ENCODE measurements at regions not wholly inside any gene's neighbourhood (a gene's known extent, or its start where the extent isn't known, plus 50 kb on each side); places are given as distances from the start of the nearest gene placed in this dataset.

DNA sequence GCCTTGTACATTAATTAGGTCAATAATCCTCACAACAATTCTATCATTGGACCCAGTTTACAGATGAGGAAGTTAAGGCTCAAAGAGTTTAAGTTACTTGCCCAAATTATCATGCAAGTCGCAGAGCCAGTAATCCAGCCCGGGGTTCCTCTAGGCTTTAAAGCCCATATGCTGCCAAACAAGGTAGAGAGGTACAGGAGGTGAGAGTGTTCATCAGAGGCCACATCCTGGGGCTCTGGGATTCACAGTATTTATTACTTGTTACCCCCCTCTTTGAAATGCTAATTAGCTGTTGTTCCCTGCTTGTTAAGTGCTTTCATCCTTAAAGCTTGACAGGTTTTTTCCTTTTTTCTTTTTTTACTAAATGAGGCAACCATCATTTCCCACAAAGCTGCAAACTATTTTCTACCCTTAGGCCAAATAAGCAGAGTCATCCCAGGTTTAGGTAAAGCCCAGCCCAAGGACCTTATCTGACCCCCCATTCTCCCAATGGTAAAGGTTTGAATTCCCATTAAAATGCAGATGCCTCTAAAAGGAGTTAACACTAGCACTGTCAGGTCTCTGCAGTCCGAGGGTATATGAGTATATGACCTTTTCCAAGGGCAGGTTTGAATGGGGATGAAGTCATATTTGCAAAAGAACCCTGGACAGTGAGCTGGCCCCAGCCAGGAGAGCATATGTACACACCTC lies 150.3 kb downstream of the SOX3 start (continued):
- no peak for TF ChIP-seq ZBTB1 (CRISPR knock-in tag; IDR thresholded peaks at IDR 0.05; ENCODE audit: borderline replicate concordance, low read depth)
- TF ChIP-seq ZC3H8 (IDR thresholded peaks at IDR 0.05) = no peak

DNA sequence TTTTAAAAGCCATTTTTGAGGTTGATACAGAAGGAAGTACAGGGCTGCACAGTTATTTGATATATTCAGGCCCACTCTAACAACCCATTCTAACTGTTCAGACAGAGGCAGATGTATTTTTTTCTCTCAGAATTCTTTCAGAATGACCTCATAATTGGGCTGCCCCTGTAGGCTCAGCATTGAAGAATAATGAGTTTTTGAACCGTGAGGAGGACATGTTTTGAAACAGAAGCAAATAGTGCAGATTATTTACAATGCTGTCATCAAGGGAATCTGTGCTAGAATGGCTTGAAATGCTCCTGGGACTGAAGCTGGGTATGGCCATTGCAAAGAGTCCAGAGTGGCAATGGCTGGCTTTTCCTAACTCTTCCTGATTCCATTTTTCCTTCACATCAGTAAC lies 158.1 kb downstream of the SOX3 start:
- H3K36me3 ChIP-seq (ENCODE audit: control insufficient read depth, insufficient read depth, low read length) = no peaks in the 10 kb centered on the region
- ATAC-seq (no peak), FAIRE-seq (no peak), DNase-seq (ENCODE audit: extremely low read depth in 1 of 4, low spot score in 3 of 4) (no peak)
- H4K20me1 ChIP-seq (replicated peaks; ENCODE audit: control insufficient read depth, insufficient read depth, low read length) = no peaks in the 10 kb centered on the region
- H3K4me3 ChIP-seq = no peak overlapping the region
- in situ Hi-C loops (cut with MboI) = no loop called here
- intact Hi-C loops (cut with micrococcal nuclease) = no loop called here
- WGBS (ENCODE audit: insufficient coverage, low coverage, missing lambda C conversion rate) = 0% methylated on average over 1 of the region's 1 CpG
- no peak overlapping the region for H3K27ac ChIP-seq (ENCODE audit: extremely low read depth, low read depth, low read length)
- CTCF ChIA-PET (ENCODE audit: low intra/inter-chr PET ratio) = no interaction called here
- H2AFZ ChIP-seq (ENCODE audit: low read depth, low read length) = no peak overlapping the region
- POLR2A ChIA-PET = no interaction called here
- H3K79me2 ChIP-seq (ENCODE audit: control insufficient read depth, insufficient read depth, low read length) = no peaks in the 10 kb centered on the region
- H3K4me2 ChIP-seq (ENCODE audit: insufficient read depth, low read length) = no peak overlapping the region
- H3K9ac ChIP-seq (ENCODE audit: insufficient read depth in 1 of 2, low read depth in 2 of 2, low read length in 2 of 2) = no peak overlapping the region
- H3K9me3 ChIP-seq (replicated peaks; ENCODE audit: control insufficient read depth, insufficient read depth, low read depth, low read length) = no peaks in the 10 kb centered on the region
- H3K9me1 ChIP-seq (ENCODE audit: control insufficient read depth, insufficient read depth, low read length) = no peaks in the 10 kb centered on the region
- H3K4me1 ChIP-seq (replicated peaks in 1 of 2; ENCODE audit: control insufficient read depth in 2 of 2, insufficient read depth in 2 of 2, low read length in 2 of 2) = no peaks in the 10 kb centered on the region
- H3K27me3 ChIP-seq (ENCODE audit: control insufficient read depth in 2 of 2, insufficient read depth in 2 of 2, low read length in 2 of 2) = no peaks in the 10 kb centered on the region
- BruUV-seq (replicated peaks) = no TSS peak
- no peak for TF ChIP-seq BRD4 (IDR thresholded peaks at IDR 0.05)
- no peak for TF ChIP-seq ZNF232 (CRISPR knock-in tag; IDR thresholded peaks at IDR 0.05)
- no peak for TF ChIP-seq ZNF780A (CRISPR knock-in tag; IDR thresholded peaks at IDR 0.05)
- TF ChIP-seq, protein P1, sequence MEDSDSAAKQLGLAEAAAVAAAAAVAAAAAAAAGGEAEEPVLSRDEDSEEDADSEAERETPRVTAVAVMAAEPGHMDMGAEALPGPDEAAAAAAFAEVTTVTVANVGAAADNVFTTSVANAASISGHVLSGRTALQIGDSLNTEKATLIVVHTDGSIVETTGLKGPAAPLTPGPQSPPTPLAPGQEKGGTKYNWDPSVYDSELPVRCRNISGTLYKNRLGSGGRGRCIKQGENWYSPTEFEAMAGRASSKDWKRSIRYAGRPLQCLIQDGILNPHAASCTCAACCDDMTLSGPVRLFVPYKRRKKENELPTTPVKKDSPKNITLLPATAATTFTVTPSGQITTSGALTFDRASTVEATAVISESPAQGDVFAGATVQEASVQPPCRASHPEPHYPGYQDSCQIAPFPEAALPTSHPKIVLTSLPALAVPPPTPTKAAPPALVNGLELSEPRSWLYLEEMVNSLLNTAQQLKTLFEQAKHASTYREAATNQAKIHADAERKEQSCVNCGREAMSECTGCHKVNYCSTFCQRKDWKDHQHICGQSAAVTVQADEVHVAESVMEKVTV (CRISPR knock-in tag; IDR thresholded peaks at IDR 0.05) = no peak
- no peak for TF ChIP-seq CBX2 (IDR thresholded peaks at IDR 0.05; ENCODE audit: insufficient read depth, low read length, poor library complexity, severe bottlenecking)
- TF ChIP-seq TARDBP (IDR thresholded peaks at IDR 0.05) = no peak
- TF ChIP-seq ZNF699 (CRISPR knock-in tag; IDR thresholded peaks at IDR 0.05; ENCODE audit: insufficient replicate concordance) = no peak
- no peak for TF ChIP-seq EP400 (IDR thresholded peaks at IDR 0.05)
- TF ChIP-seq U2AF2 (optimal IDR thresholded peaks at IDR 0.05; ENCODE audit: low read depth, low read length) = no peak
- no peak for TF ChIP-seq CBX1 (IDR thresholded peaks at IDR 0.05; ENCODE audit: low read depth)
- no peak for TF ChIP-seq ZNF77 (CRISPR knock-in tag; IDR thresholded peaks at IDR 0.05)
- no peak for TF ChIP-seq ZFX (CRISPR knock-in tag; IDR thresholded peaks at IDR 0.05)
- TF ChIP-seq, protein P2, sequence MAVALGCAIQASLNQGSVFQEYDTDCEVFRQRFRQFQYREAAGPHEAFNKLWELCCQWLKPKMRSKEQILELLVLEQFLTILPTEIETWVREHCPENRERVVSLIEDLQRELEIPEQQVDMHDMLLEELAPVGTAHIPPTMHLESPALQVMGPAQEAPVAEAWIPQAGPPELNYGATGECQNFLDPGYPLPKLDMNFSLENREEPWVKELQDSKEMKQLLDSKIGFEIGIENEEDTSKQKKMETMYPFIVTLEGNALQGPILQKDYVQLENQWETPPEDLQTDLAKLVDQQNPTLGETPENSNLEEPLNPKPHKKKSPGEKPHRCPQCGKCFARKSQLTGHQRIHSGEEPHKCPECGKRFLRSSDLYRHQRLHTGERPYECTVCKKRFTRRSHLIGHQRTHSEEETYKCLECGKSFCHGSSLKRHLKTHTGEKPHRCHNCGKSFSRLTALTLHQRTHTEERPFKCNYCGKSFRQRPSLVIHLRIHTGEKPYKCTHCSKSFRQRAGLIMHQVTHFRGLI (CRISPR knock-in tag; IDR thresholded peaks at IDR 0.05) = no peak
- TF ChIP-seq PTRF (tag; IDR thresholded peaks at IDR 0.05) = no peak
- TF ChIP-seq MEF2D (tag; conservative IDR thresholded peaks at IDR 0.05; ENCODE audit: low read depth) = no peak
- no peak for TF ChIP-seq IFI16 (CRISPR knock-in tag; IDR thresholded peaks at IDR 0.05)
- TF ChIP-seq, protein P3, sequence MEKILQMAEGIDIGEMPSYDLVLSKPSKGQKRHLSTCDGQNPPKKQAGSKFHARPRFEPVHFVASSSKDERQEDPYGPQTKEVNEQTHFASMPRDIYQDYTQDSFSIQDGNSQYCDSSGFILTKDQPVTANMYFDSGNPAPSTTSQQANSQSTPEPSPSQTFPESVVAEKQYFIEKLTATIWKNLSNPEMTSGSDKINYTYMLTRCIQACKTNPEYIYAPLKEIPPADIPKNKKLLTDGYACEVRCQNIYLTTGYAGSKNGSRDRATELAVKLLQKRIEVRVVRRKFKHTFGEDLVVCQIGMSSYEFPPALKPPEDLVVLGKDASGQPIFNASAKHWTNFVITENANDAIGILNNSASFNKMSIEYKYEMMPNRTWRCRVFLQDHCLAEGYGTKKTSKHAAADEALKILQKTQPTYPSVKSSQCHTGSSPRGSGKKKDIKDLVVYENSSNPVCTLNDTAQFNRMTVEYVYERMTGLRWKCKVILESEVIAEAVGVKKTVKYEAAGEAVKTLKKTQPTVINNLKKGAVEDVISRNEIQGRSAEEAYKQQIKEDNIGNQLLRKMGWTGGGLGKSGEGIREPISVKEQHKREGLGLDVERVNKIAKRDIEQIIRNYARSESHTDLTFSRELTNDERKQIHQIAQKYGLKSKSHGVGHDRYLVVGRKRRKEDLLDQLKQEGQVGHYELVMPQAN (IDR thresholded peaks at IDR 0.05; ENCODE audit: borderline replicate concordance) = no peak
